Mesenchymal stem cell (in vitro differentiated cells and primary cell): ENCODE measurements at regions not wholly inside any gene's neighbourhood (a gene's known extent, or its start where the extent isn't known, plus 50 kb on each side); places are given as distances from the start of the nearest gene placed in this dataset.

ENCODE experiments used
- DNase-seq: peaks from one replicate; pipeline ENCODE4 v3.0.0-alpha.2; 2013
- H2AFZ ChIP-seq: one replicate; pipeline ENCODE4 v1.6.1; 2013; ENCODE audit warnings: low read depth, mild to moderate bottlenecking, control low read depth, inconsistent platforms, low read length, moderate library complexity
- H2AK5ac ChIP-seq: 2 replicates; pipeline ENCODE4 v1.6.1; 2013; ENCODE audit warnings: low read length, moderate library complexity, mild to moderate bottlenecking, inconsistent platforms; ENCODE audit not compliant: severe bottlenecking
- H2BK120ac ChIP-seq: one replicate; pipeline ENCODE4 v1.6.1; 2013; ENCODE audit warnings: low read depth, mild to moderate bottlenecking, inconsistent platforms, low read length, moderate library complexity
- H2BK12ac ChIP-seq, 2 experiments: one replicate each; pipeline ENCODE4 v1.6.1; 2013; ENCODE audit warnings: inconsistent platforms in 2 of 2, low read length in 2 of 2, mild to moderate bottlenecking in 2 of 2, moderate library complexity in 2 of 2, control low read depth in 1 of 2
- H2BK15ac ChIP-seq: one replicate; pipeline ENCODE4 v1.6.1; 2013; ENCODE audit warnings: mild to moderate bottlenecking, low read depth, inconsistent platforms; ENCODE audit not compliant: poor library complexity, severe bottlenecking
- H2BK5ac ChIP-seq: 2 replicates; pipeline ENCODE4 v1.6.1; 2013; ENCODE audit warnings: low read depth, mild to moderate bottlenecking, low read length, control low read depth, inconsistent platforms; ENCODE audit not compliant: poor library complexity, severe bottlenecking
- H3K14ac ChIP-seq, 2 experiments: one replicate each; pipeline ENCODE4 v1.6.1; 2013; ENCODE audit warnings: inconsistent platforms in 2 of 2, low read length in 2 of 2, control low read depth in 1 of 2, mild to moderate bottlenecking in 1 of 2, moderate library complexity in 1 of 2
- H3K18ac ChIP-seq, 2 experiments: one replicate each; pipeline ENCODE4 v1.6.1; 2013; ENCODE audit warnings: inconsistent platforms in 2 of 2, low read length in 2 of 2, control low read depth in 1 of 2, low read depth in 1 of 2, mild to moderate bottlenecking in 1 of 2
- H3K23ac ChIP-seq, 2 experiments: one replicate each; pipeline ENCODE4 v1.6.1; 2013; ENCODE audit warnings: inconsistent platforms in 2 of 2, low read length in 2 of 2, mild to moderate bottlenecking in 2 of 2, moderate library complexity in 2 of 2, control low read depth in 1 of 2
- H3K27ac ChIP-seq: 2 replicates; pipeline ENCODE4 v1.5.1; 2013; ENCODE audit warnings: mild to moderate bottlenecking, moderate library complexity, low read length, control low read depth, inconsistent platforms; ENCODE audit not compliant: poor library complexity, severe bottlenecking
- H3K27me3 ChIP-seq, 2 experiments: 2 replicates each; pipeline versions ENCODE4 v1.6.1 to v1.7.0; 2013; ENCODE audit warnings: low read length in 2 of 2, mild to moderate bottlenecking in 2 of 2, moderate library complexity in 2 of 2, control low read depth in 1 of 2, inconsistent platforms in 1 of 2; ENCODE audit not compliant: control insufficient read depth in 1 of 2, insufficient read depth in 1 of 2
- H3K36me3 ChIP-seq, 2 experiments: 2 replicates each; pipeline versions ENCODE4 v1.6.1 to v1.7.0; 2013; ENCODE audit warnings: low read length in 2 of 2, control low read depth in 1 of 2, inconsistent platforms in 1 of 2, low read depth in 1 of 2, mild to moderate bottlenecking in 1 of 2; ENCODE audit not compliant: insufficient read depth in 2 of 2, control insufficient read depth in 1 of 2
- H3K4ac ChIP-seq, 2 experiments: one replicate each; pipeline ENCODE4 v1.6.1; 2013; ENCODE audit warnings: inconsistent platforms in 2 of 2, low read length in 2 of 2, mild to moderate bottlenecking in 2 of 2, moderate library complexity in 2 of 2, control low read depth in 1 of 2, low read depth in 1 of 2
- H3K4me1 ChIP-seq: 2 replicates; pipeline ENCODE4 v1.6.1; 2013; ENCODE audit warnings: low read depth, low read length, control low read depth; ENCODE audit not compliant: control insufficient read depth, insufficient read depth
- H3K4me2 ChIP-seq: 2 replicates; pipeline ENCODE4 v1.6.1; 2013; ENCODE audit warnings: low read length, mild to moderate bottlenecking, inconsistent platforms; ENCODE audit not compliant: poor library complexity, severe bottlenecking
- H3K4me3 ChIP-seq, 2 experiments: 2 replicates each; pipeline versions ENCODE4 v1.5.1 to v1.7.0; 2013; ENCODE audit warnings: low read length in 2 of 2, mild to moderate bottlenecking in 2 of 2, control low read depth in 1 of 2, low read depth in 1 of 2; ENCODE audit not compliant: insufficient read depth in 1 of 2
- H3K79me1 ChIP-seq: replicated peaks from 2 replicates; pipeline ENCODE4 v1.6.1; 2013; ENCODE audit warnings: mild to moderate bottlenecking, control low read depth, low read length, inconsistent platforms; ENCODE audit not compliant: poor library complexity, severe bottlenecking
- H3K9ac ChIP-seq: 2 replicates; pipeline ENCODE4 v1.7.0; 2013; ENCODE audit warnings: mild to moderate bottlenecking, low read length, moderate library complexity
- H3K9me3 ChIP-seq: 2 replicates; pipeline ENCODE4 v1.7.0; 2013; ENCODE audit warnings: mild to moderate bottlenecking, low read length; ENCODE audit not compliant: control insufficient read depth
- H4K8ac ChIP-seq: one replicate; pipeline ENCODE4 v1.6.1; 2013; ENCODE audit warnings: inconsistent platforms, mild to moderate bottlenecking, low read length, moderate library complexity
- H4K91ac ChIP-seq: one replicate; pipeline ENCODE4 v1.6.1; 2013; ENCODE audit warnings: mild to moderate bottlenecking, low read length, inconsistent platforms
- WGBS: methylation state at CpG from one replicate; pipeline ENCODE4 v1.1.7; 2013; ENCODE audit warnings: mixed read lengths; 5-methylcytosine and 5-hydroxymethylcytosine counted together

DNA sequence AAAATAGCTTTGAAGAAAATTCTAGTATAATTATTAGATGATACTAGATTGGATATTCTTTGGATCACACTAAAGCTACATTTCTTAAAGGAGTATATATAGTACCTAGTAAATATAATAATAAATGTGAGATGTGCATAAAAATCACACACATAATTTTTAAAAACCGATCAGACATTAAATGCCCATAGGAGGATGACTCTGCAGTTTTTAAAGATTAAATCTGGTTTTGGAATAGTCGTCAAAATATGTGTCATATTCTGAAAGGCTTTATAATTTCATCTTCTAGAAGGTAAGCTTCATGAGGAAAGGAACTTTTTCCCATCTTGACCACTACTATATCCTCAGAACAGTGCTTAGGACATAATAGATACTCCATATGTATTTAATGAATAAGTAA lies 169.0 kb downstream of the NRIP1 start:
- no peaks in the 10 kb centered on the region for H3K79me1 ChIP-seq
- no peak overlapping the region for H2BK12ac ChIP-seq
- no peaks in the 10 kb centered on the region for H3K27me3 ChIP-seq
- peaks cover 4% of the 10 kb centered on the region for H3K4me1 ChIP-seq
- no peak overlapping the region for H3K4ac ChIP-seq
- no peak for DNase-seq
- no peak overlapping the region for H3K4me3 ChIP-seq
- no peak overlapping the region for H3K18ac ChIP-seq
- no peak overlapping the region for H2AK5ac ChIP-seq
- H2BK5ac ChIP-seq = no peak overlapping the region
- no peak overlapping the region for H3K23ac ChIP-seq
- H3K4me2 ChIP-seq = no peak overlapping the region
- H3K14ac ChIP-seq = no peak overlapping the region
- no peak overlapping the region for H2AFZ ChIP-seq
- H4K8ac ChIP-seq = no peak overlapping the region
- WGBS = no CpG with 5 or more reads among the region's 2 CpGs
- H2BK120ac ChIP-seq = no peak overlapping the region
- no peaks in the 10 kb centered on the region for H3K9me3 ChIP-seq
- H2BK15ac ChIP-seq = no peak overlapping the region
- no peak overlapping the region for H3K27ac ChIP-seq
- no peak overlapping the region for H4K91ac ChIP-seq
- no peak overlapping the region for H3K9ac ChIP-seq
- H3K36me3 ChIP-seq = no peaks in the 10 kb centered on the region

DNA sequence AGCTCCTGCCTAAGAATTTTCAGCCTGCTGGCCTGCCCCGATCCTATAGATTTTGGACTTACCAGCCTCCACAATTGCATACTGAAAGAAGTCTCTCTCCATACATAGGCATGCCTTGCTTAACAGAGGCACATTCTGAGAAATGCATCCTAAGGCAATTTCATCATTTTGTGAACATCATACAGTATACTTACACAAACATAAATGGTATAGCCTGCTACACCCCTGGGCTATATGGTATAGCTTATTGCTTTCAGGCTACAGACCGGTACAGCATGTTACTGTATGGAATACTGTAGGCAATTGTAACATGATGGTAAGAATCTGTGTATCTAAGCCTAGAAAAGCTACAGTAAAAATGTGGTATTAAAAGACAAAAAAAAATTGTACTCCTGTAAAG lies 174.7 kb downstream of the NRIP1 start:
- H3K14ac ChIP-seq = no peak overlapping the region
- H3K4me3 ChIP-seq = no peak overlapping the region
- H2BK120ac ChIP-seq = no peak overlapping the region
- no peak overlapping the region for H3K9ac ChIP-seq
- H3K27me3 ChIP-seq = no peaks in the 10 kb centered on the region
- H4K91ac ChIP-seq = no peak overlapping the region
- peaks cover 2% of the 10 kb centered on the region for H3K4me1 ChIP-seq
- H2BK5ac ChIP-seq = no peak overlapping the region
- H2BK15ac ChIP-seq = no peak overlapping the region
- no peaks in the 10 kb centered on the region for H3K9me3 ChIP-seq
- WGBS = 97% methylated on average over 2 of the region's 2 CpGs
- no peak overlapping the region for H3K18ac ChIP-seq
- H2BK12ac ChIP-seq = no peak overlapping the region
- no peak overlapping the region for H4K8ac ChIP-seq
- no peak overlapping the region for H3K4ac ChIP-seq
- no peak overlapping the region for H3K27ac ChIP-seq
- no peak overlapping the region for H3K4me2 ChIP-seq
- no peak overlapping the region for H3K23ac ChIP-seq
- H3K36me3 ChIP-seq = no peaks in the 10 kb centered on the region
- no peak for DNase-seq
- H3K79me1 ChIP-seq = no peaks in the 10 kb centered on the region
- no peak overlapping the region for H2AK5ac ChIP-seq
- no peak overlapping the region for H2AFZ ChIP-seq

DNA sequence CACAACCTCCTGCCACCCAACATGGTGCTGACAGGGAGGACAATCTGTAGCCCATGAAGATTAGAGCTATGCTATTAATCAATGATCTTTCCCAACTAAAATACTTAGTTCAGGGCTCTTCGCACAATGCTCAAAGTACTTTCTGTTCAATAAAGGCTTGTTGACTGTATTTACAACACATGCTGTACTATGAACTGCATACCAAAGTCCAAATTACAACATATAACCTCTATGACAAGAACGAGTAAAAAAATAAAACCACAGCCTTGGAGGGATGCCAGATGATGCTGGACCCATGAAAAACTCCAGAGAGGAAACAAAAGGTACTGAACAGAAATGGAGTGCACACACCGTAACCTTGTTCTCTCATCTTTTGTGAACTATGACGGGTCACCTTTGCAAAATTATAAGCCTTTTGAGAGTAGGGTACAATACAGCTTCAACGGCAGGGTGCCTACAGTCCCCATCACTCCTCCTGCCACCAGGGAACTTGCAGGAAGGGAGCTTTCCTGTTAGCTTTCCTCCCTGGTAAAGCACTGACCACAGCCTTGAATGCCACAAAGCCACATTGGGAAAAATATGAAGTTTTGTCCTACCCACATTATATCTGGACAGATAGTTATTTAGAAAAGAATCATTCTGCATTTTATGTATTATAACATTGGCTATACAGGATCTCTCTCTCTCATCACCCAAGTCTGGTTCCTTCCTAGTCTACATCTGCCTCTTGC lies 175.6 kb downstream of the NRIP1 start:
- no peak overlapping the region for H3K4ac ChIP-seq
- H2AK5ac ChIP-seq = no peak overlapping the region
- no peak overlapping the region for H2BK12ac ChIP-seq
- no peak overlapping the region for H3K4me2 ChIP-seq
- no peaks in the 10 kb centered on the region for H3K79me1 ChIP-seq
- H3K4me3 ChIP-seq = no peak overlapping the region
- 91% methylated on average over 5 of the region's 5 CpGs for WGBS
- H4K8ac ChIP-seq = no peak overlapping the region
- no peak overlapping the region for H2BK120ac ChIP-seq
- H2BK5ac ChIP-seq = no peak overlapping the region
- H3K18ac ChIP-seq = no peak overlapping the region
- peaks cover 2% of the 10 kb centered on the region for H3K4me1 ChIP-seq
- H3K27me3 ChIP-seq = no peaks in the 10 kb centered on the region
- H3K9me3 ChIP-seq = no peaks in the 10 kb centered on the region
- no peak overlapping the region for H4K91ac ChIP-seq
- H3K9ac ChIP-seq = no peak overlapping the region
- no peak overlapping the region for H2BK15ac ChIP-seq
- H3K23ac ChIP-seq = no peak overlapping the region
- no peaks in the 10 kb centered on the region for H3K36me3 ChIP-seq
- no peak overlapping the region for H3K27ac ChIP-seq
- H3K14ac ChIP-seq = no peak overlapping the region
- DNase-seq = peak; percentile 54
- H2AFZ ChIP-seq = no peak overlapping the region

DNA sequence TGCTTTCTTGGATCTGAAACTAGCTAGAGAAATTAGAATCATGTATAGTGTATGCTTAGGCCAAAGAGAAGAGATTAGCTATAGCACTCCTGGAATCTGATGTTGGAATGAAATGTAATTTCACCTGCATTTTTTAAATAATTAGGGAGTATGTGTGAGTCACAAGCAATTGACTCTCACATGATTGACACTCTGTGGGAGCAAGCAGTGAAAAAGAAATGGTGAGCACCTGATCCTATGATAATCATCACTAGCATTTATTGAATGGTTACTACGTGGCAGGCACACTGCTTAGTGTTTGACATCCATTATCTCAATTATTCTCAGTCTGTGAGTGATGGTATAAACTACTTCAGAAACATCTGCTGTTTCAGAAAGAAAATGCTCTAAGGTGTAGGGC lies 176.6 kb downstream of the NRIP1 start:
- no peak for DNase-seq
- H3K4me3 ChIP-seq = no peak overlapping the region
- no peak overlapping the region for H3K23ac ChIP-seq
- H3K79me1 ChIP-seq = peaks cover 1% of the 10 kb centered on the region
- no peaks in the 10 kb centered on the region for H3K36me3 ChIP-seq
- no CpG with 5 or more reads among the region's 1 CpG for WGBS
- no peaks in the 10 kb centered on the region for H3K9me3 ChIP-seq
- H2AK5ac ChIP-seq = no peak overlapping the region
- no peak overlapping the region for H3K14ac ChIP-seq
- H2BK15ac ChIP-seq = no peak overlapping the region
- no peak overlapping the region for H3K9ac ChIP-seq
- H4K8ac ChIP-seq = no peak overlapping the region
- H2BK5ac ChIP-seq = no peak overlapping the region
- H3K18ac ChIP-seq = no peak overlapping the region
- H2BK12ac ChIP-seq = no peak overlapping the region
- no peaks in the 10 kb centered on the region for H3K27me3 ChIP-seq
- H3K4me1 ChIP-seq = peaks cover 2% of the 10 kb centered on the region
- no peak overlapping the region for H3K4me2 ChIP-seq
- no peak overlapping the region for H3K27ac ChIP-seq
- no peak overlapping the region for H4K91ac ChIP-seq
- H3K4ac ChIP-seq = no peak overlapping the region
- no peak overlapping the region for H2AFZ ChIP-seq
- no peak overlapping the region for H2BK120ac ChIP-seq
